Stomach (tissue), 4 donors: ENCODE measurements at regions not wholly inside any gene's neighbourhood (a gene's known extent, or its start where the extent isn't known, plus 50 kb on each side); places are given as distances from the start of the nearest gene placed in this dataset.

Source experiments
- CTCF ChIP-seq, 7 experiments: fragments of 450-650 bp in 4 of 7; fragments of 200-600 bp in 3 of 7; sonication (generic) in 3 of 7; IDR thresholded peaks; one replicate each; pipeline ENCODE4 v1.5.1; 2016 to 2019; ENCODE audit warnings: antibody characterized with exemption in 7 of 7, control low read depth in 2 of 7, mild to moderate bottlenecking in 1 of 7
- POLR2AphosphoS5 ChIP-seq, 3 donors: sonication (generic); formaldehyde crosslinking; IDR thresholded peaks; one replicate each; pipeline ENCODE4 v1.6.1; 2016; ENCODE audit warnings: antibody characterized with exemption in 3 of 3

- TF ChIP-seq CTCF (IDR thresholded peaks at IDR 0.05) = no peak
- TF ChIP-seq POLR2AphosphoS5 (IDR thresholded peaks at IDR 0.05) = no peak
Observed at GRCh38 chr10:20633714-20634113, 263.4 kb downstream of the NEBL start.
